ENCODE measurements at regions not wholly inside any gene's neighbourhood (a gene's known extent, or its start where the extent isn't known, plus 50 kb on each side); places are given as distances from the start of the nearest gene placed in this dataset.

GRCh38 chr7:144997512-144997911, 161.7 kb upstream of the TPK1 start:
- no TSS peak for BruUV-seq (replicated peaks)
- Histone ChIP-seq H4K20me1 (replicated peaks; ENCODE audit: control insufficient read depth, insufficient read depth, low read length) (no peaks in the 10 kb centered on the region), H3K4me3 (no peak overlapping the region), H3K9ac (ENCODE audit: insufficient read depth in 1 of 2, low read depth in 2 of 2, low read length in 2 of 2) (no peak overlapping the region), H3K27me3 (ENCODE audit: control insufficient read depth in 2 of 2, insufficient read depth in 2 of 2, low read length in 2 of 2) (no peaks in the 10 kb centered on the region), H3K9me3 (replicated peaks; ENCODE audit: control insufficient read depth, insufficient read depth, low read depth, low read length) (no peaks in the 10 kb centered on the region), H3K4me2 (ENCODE audit: insufficient read depth, low read length) (no peak overlapping the region), H2AFZ (ENCODE audit: low read depth, low read length) (no peak overlapping the region), H3K36me3 (ENCODE audit: control insufficient read depth, insufficient read depth, low read length) (no peaks in the 10 kb centered on the region), H3K9me1 (ENCODE audit: control insufficient read depth, insufficient read depth, low read length) (no peaks in the 10 kb centered on the region), H3K4me1 (replicated peaks in 1 of 2; ENCODE audit: control insufficient read depth in 2 of 2, insufficient read depth in 2 of 2, low read length in 2 of 2) (no peaks in the 10 kb centered on the region), H3K79me2 (ENCODE audit: control insufficient read depth, insufficient read depth, low read length) (no peaks in the 10 kb centered on the region), H3K27ac (ENCODE audit: extremely low read depth, low read depth, low read length) (no peak overlapping the region)
- ATAC-seq (no peak), FAIRE-seq (no peak), DNase-seq (ENCODE audit: extremely low read depth in 1 of 4, low spot score in 3 of 4) (no peak)
- in situ Hi-C loops (cut with MboI): no loop called here
- intact Hi-C loops (cut with micrococcal nuclease): no loop called here
- POLR2A ChIA-PET: no interaction called here
- CTCF ChIA-PET (ENCODE audit: low intra/inter-chr PET ratio): interaction anchor here (0.6 kb wide), 1 partner anchor 146 kb away, joined by 4 read pairs; no protein-coding TSS in a partner anchor
- TF ChIP-seq, protein P1, sequence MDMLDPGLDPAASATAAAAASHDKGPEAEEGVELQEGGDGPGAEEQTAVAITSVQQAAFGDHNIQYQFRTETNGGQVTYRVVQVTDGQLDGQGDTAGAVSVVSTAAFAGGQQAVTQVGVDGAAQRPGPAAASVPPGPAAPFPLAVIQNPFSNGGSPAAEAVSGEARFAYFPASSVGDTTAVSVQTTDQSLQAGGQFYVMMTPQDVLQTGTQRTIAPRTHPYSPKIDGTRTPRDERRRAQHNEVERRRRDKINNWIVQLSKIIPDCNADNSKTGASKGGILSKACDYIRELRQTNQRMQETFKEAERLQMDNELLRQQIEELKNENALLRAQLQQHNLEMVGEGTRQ (CRISPR knock-in tag; IDR thresholded peaks at IDR 0.05): no peak
- no peak for TF ChIP-seq COPS2 (conservative IDR thresholded peaks at IDR 0.05)
- TF ChIP-seq ZBTB11 (CRISPR knock-in tag; IDR thresholded peaks at IDR 0.05): no peak
- no peak for TF ChIP-seq ZNF41 (CRISPR knock-in tag; conservative IDR thresholded peaks at IDR 0.05)
- no peak for TF ChIP-seq STAT5B (CRISPR knock-in tag; IDR thresholded peaks at IDR 0.05)
- no peak for TF ChIP-seq TRIM24 (IDR thresholded peaks at IDR 0.05)
- TF ChIP-seq GTF2E2 (tag; IDR thresholded peaks at IDR 0.05): no peak
- TF ChIP-seq POU5F1 (IDR thresholded peaks at IDR 0.05; ENCODE audit: borderline replicate concordance, low read depth, low read length, partially characterized antibody): no peak
- no peak for TF ChIP-seq DPF2 (IDR thresholded peaks at IDR 0.05)
- no peak for TF ChIP-seq CREM (IDR thresholded peaks at IDR 0.05; ENCODE audit: low read depth)
- TF ChIP-seq DDX20 (tag; IDR thresholded peaks at IDR 0.05; ENCODE audit: low read depth): no peak
- TF ChIP-seq, protein P2, sequence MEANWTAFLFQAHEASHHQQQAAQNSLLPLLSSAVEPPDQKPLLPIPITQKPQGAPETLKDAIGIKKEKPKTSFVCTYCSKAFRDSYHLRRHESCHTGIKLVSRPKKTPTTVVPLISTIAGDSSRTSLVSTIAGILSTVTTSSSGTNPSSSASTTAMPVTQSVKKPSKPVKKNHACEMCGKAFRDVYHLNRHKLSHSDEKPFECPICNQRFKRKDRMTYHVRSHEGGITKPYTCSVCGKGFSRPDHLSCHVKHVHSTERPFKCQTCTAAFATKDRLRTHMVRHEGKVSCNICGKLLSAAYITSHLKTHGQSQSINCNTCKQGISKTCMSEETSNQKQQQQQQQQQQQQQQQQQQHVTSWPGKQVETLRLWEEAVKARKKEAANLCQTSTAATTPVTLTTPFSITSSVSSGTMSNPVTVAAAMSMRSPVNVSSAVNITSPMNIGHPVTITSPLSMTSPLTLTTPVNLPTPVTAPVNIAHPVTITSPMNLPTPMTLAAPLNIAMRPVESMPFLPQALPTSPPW (CRISPR knock-in tag; IDR thresholded peaks at IDR 0.05): no peak
- TF ChIP-seq, protein P3, sequence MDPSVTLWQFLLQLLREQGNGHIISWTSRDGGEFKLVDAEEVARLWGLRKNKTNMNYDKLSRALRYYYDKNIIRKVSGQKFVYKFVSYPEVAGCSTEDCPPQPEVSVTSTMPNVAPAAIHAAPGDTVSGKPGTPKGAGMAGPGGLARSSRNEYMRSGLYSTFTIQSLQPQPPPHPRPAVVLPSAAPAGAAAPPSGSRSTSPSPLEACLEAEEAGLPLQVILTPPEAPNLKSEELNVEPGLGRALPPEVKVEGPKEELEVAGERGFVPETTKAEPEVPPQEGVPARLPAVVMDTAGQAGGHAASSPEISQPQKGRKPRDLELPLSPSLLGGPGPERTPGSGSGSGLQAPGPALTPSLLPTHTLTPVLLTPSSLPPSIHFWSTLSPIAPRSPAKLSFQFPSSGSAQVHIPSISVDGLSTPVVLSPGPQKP (CRISPR knock-in tag; IDR thresholded peaks at IDR 0.05): no peak
- TF ChIP-seq NR2C1 (IDR thresholded peaks at IDR 0.05): no peak
- no peak for TF ChIP-seq NR2C1 (tag; IDR thresholded peaks at IDR 0.05)
- no peak for TF ChIP-seq DIDO1 (tag; IDR thresholded peaks at IDR 0.05; ENCODE audit: low read depth)
- no peak for TF ChIP-seq ETV5 (CRISPR knock-in tag; IDR thresholded peaks at IDR 0.05; ENCODE audit: low read depth)
- TF ChIP-seq ARNT (IDR thresholded peaks at IDR 0.05): no peak

Measured in K562 (cell line).